DMS53 treated with DMSO at 0.1 percent for 48 hours (cell line): ENCODE measurements at regions not wholly inside any gene's neighbourhood (a gene's known extent, or its start where the extent isn't known, plus 50 kb on each side); places are given as distances from the start of the nearest gene placed in this dataset.
"Not testable (repeated sequence)": the region's sequence is repeated elsewhere in the genome, so short reads cannot be mapped to it uniquely, and the experiment has no call there.

ENCODE experiments used
- DNase-seq: peaks from one replicate; lab custom pipeline; 2025; ENCODE audit not compliant: unreplicated experiment; lab: John Stamatoyannopoulos, UW

DNA sequence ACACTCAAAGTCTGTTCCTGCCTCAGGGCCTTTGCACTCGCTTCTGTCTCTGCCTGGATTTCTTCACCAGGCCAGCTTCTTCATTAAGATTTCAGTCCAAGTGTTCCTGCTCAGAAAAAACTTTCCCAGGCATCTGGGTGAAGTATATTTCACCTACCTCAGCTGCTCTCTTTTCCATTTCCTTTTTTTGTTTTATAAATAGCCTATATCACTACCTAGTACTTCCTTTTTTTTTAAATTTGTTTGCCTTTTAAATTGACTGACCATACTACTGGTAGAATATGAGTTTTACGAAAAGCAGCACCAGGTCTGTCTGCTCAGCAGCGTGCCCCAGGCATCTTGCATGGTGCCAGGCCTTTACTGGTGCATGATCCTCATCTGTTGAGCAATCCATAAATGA lies 1064.4 kb downstream of the UQCRFS1 start:
- DNase-seq = no peak

DNA sequence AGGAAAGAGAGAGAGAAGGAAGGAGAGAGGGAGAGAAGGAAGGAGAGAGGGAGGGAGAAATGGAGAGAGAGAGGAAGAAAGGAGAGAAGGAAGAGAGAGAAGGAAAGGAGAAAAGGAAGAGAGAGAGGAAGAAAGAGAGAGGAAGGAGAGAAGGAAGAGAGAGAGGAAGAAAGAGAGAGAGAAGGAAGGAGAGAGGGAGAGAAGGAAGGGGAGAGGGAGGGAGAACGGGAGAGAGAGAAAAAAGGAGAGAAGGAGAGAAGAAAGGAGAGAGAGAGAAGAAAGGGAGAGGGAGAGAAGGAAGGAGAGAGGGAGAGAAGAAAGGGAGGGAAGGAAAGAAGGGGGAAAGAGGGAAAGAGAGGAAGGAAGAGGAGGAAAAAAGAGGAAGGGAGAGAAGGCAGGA lies 1070.7 kb downstream of the UQCRFS1 start:
- DNase-seq = no peak

DNA sequence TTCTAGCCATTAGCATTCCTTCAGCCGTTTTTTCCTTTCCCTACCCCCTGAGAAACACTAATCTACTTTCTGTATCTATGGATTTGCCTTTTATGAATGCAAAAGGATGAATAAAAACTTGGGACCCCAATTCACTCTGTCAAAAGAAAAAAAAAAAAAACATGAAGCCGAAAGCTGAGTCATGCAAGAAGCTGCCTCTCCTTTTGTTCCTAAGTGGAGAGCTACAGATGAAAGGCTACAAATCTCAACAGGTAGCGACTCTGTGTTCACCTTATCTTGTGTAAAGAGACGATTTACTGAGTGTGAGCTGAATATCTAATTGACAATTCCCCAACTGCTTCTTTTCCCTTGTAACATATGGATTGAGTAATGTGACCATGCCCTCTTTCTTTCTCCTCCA lies 1072.8 kb downstream of the UQCRFS1 start:
- DNase-seq = no peak

DNA sequence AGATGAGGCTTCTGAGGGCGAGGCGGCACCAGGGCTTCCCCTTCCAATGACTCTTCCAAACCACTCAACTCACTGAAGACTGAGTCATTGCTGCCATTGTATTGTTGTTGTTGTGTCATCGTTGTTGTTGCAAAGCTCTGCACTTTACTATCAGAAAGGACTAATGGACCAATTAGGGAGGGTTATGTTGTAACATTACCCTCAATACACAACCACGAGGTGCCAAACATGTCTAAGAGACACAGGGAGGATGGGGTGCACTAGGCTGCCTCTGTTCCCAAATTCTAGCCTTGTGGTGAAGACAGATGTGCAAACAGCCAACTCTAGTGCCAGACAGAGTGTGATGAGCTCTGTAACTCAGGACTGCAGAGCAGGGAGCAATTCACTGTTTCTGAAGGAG lies 1075.2 kb downstream of the UQCRFS1 start:
- no peak for DNase-seq

DNA sequence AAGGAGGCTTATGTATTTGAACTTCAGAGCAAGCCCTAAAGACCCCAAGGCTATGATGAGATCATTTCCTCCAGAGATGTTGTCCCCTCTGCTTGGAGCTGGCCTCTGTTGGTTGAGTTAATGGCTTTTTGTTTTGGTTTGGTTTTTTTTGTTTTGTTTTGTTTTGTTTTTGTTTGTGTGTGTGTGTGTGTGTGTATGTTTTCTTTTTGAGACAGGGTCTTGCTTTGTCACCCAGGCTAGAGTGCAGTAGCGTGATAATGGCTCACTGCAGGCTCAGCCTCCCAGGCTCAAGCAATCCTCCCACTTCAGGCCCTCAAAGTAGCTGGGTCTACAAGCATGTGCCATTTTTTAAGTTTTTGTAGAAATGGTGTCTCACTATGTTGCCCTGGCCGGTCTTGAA lies 1076.2 kb downstream of the UQCRFS1 start:
- DNase-seq = no peak

DNA sequence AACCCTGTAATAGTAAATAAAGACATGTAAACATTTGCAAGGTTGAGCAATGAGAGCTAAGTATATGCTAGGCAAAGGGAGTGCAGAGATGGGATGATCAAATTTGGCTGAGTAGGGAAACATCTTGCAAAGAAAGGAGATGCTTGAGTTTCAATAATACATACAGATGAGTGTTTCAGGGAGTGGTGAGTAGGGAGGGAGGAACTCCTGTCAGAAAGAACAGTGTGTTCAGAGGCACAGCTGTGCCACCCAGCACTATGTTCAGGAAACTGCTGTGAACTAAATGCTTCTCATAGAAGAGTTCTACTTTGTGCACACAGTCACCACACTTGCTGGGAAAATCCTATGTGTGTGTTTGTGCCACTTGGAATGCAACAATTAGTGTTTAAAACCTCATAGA lies 1077.1 kb downstream of the UQCRFS1 start:
- DNase-seq = no peak

DNA sequence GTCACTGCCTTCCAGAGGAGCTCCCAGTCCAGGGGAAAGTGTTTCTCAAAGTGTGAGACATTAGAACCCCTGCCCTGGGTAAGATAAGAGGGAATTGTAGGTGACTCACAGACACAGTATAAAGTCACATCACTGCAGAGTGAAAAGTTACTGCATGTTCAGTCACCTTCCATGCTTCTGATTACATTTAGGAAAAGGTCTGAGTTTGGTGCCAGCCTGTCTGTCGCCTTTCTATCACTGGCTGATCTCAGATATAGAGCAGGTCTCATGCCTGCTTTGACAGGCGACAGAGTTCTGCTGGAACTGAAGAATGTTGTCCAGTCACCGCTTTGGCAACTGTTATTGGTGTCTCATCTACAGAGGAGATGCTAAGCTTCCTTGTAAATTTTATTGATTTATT lies 1078.6 kb downstream of the UQCRFS1 start:
- DNase-seq = no peak

DNA sequence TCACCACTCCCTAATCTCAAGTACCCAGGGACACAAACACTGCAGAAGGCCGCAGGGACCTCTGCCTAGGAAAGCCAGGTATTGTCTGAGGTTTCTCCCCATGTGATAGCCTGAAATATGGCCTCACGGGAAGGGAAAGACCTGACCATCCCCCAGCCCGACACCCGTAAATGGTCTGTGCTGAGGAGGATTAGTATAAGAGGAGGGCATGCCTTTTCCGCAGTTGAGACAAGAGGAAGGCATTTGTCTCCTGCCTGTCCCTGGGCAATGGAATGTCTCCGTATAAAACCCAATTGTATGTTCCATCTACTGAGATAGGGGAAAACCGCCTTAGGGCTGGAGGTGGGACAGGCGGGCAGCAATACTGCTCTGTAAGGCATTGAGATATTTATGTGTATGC lies 1082.1 kb downstream of the UQCRFS1 start:
- DNase-seq = not testable (repeated sequence)

DNA sequence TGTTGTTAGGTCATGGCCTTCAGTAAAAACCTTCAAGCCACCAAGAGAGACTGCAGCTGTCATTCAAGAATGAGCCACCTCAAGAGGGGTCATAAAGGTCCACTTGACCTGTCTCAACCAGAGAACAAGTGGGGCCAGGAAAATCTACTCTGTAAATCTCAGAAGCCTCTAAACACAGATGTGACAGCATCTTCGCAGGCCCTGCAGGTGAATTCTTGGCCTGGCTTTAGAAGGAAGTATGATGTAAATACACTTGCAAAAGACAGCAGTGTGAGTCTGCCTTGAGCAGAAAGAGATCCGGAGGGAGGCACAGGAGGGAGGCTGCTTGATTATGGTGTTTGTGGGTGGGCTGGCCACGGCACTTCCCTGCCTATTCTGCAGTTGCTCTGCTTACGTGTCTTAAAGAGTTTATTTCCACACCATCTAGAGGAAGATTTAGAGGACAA lies 1082.9 kb downstream of the UQCRFS1 start:
- no peak for DNase-seq

DNA sequence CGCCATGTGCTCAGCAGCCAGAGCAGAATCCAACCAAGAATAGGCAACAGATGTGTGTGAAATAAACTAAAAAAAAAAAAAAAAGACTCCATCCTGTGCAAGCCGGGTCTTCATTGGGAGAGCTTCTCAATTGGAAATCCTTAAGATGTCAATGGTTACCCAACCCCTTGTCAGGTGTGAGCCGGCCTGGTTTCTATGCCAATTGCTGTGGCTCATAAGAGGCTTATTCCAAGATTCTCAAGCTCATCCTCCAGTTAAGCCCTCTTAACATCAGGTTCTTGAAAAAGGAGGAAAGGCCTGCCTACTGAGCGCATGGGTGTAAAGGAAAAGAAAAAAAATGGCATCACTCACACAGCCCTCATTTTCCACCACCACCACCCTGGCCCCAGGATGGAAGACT lies 1084.6 kb downstream of the UQCRFS1 start:
- no peak for DNase-seq

DNA sequence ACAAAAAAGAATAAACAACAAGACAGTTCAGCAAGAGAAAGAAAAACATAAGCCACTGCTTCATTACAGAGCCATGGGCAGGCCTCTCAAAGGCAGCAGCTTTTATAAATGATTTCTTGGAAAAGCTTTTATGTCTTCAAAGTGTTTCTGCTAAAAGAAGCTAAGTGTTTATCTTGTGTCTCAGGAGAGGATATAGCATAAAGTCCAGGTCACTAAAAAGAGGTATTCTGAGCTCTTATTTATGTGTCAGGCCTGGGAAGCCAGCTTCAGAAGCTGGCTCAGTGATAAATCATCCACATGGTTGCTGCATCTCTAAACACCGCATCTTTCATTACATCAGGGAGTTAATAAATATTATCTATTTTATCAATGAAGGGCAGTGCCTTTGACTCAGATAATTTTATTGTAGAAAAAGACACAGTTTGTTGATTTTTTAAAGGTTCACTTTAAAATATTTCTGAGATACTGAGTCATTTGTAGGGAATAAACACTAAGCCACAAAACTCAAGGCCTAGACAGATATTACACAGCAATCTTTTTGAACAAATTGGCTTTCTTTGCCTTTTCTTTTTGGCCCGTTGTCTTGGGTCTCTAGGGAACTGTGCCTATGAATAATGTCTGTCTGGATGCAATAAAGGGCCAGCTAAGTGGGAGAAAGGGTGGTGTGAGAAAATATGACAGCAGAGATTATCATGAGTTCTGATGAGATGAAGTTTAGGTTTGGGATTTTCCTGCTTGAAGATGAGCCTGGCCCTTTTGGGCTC lies 1086.6 kb downstream of the UQCRFS1 start:
- no peak for DNase-seq

DNA sequence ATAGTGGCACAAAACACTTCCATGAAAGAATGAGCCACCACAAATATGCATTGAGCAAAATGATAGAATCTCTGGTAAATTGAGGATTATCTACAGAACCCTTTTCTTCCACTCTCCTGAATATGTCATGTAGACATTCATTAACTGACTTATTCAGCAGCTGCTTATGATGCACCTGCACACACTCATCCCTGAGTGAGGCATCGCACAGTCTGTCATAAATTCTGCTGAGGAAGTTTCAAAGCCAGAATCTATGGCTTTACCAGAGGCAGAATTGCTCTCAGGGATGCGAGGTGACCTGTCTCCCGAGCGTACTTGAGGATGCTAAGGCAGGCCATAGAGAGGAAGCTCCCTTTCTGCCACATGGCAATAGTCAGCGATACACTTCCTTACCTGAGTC lies 1090.2 kb downstream of the UQCRFS1 start:
- no peak for DNase-seq

DNA sequence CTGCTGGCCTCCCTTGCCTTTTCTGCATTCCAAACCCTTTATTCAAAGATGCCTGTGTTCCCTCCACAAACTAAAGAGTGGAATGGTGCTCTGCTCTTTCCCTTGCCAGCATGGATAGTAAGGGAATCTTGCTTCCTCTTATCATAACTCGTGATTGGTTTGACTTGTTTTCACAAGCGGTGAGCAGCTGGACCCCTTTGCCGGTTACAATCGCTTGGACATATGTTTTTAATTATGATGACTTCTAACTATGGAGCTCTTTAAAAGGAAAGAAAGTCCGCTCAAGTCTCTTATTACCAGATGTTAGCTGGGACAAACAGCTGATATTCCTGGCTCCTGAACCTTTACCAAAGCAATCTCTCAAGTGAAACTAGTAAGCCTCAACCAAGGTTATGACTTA lies 1094.7 kb downstream of the UQCRFS1 start:
- DNase-seq = no peak

DNA sequence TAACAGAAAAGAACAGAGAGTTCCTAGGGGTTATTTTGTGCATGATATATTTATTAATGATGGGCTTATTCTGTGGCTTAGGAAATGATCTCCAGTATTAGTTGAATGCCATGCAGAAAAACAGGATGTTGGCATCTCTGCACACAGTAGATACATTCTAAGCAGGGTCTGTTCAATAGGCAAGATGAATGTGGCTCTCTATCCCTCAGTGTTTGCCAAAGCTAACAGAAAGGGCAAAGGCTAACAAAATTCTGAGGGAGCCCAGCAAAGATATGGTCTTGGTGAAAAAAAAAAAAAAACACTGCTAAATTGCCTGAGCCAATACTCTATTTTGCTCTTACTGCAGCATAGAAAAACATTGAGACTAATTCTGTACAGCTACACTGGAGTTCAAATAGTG lies 1095.8 kb downstream of the UQCRFS1 start:
- DNase-seq = no peak

DNA sequence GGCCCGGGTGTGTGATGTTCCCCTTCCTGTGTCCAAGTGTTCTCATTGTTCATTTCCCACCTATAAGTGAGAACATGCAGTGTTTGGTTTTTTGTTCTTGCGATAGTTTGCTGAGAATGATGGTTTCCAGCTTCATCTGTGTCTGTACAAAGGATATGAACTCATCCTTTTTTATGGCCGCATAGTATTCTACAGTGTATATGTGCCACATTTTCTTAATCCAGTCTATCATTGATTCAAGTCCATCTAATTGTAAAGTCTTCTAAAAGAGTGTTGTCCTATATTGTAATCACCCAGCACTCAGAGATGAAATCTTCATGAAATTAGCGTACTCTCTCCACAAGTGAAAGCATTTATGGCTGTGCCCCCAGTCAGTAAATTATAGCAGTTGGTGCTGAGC lies 1096.6 kb downstream of the UQCRFS1 start:
- not testable (repeated sequence) for DNase-seq

DNA sequence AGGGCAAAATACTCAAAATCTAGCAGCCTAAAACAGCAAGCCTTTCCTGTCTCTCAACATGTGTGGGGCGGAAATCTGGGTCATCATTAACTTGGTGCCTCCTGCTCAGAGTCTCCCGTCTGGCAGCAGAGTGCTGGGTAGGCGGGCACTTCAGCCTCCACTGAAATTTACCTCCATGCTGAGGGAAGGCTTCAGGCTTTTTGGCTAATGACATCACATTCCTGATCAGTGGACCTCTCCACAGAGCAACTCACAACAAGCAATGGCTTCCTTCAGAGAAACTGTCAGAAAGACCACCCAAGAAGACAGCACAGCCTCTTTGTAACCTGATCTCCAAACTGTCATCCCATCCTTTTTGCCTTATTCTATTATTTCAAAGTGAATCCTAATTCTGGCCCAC lies 1109.0 kb downstream of the UQCRFS1 start:
- no peak for DNase-seq

DNA sequence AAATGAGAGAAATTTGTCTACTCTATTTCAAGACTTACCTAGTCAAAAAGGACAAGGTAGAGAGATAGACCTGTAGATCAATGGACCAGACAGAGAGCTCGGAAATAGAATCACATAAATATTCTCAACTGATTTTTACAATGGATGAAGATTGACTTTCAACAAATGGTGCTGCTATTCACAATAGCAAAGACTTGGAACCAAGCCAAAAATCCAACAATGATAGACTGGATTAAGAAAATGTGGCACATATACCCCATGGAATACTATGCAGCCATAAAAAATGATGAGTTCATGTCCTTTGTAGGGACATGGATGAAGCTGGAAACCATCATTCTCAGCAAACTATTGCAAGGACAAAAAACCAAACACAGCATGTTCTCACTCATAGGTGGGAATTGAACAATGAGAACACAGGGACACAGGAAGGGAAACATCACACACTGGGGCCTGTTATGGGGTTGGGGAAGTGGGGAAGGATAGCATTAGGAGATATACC lies 1128.2 kb downstream of the UQCRFS1 start:
- not testable (repeated sequence) for DNase-seq

DNA sequence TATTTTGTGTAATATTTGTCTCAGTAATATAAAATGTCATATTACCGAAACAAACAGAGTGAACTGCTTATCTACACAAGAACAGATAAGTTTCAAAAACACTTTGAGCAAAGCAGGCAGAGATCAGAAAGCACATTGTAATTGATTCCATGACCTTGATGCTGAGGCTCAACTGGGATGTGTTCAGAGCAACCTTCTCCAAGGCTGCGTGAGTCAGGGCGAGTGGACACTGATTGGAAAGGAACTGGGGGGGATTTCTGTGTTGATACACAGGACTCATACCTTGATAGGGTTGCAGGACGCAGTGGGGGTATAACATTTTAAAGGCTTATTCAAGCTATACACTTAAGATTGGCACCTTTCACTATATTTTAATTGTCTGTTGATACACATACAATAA lies 1136.3 kb downstream of the UQCRFS1 start:
- no peak for DNase-seq

DNA sequence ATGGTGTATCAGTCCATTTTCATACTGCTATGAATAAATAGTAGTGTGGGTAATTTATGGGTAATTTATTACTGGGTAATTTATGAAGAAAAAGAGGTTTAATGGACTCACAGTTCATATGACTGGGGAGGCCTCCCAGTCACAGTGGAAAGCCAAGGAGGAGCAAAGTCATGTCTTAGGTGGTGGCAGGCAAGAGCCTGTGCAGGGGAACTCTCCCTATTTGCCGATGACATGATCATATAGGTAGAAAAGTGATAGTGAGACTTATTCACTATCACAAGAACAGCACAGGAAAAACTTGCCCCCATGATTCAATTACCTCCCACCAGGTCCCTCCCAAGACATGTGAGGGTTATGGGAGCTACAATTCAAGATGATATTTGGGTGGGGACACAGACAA lies 1137.7 kb downstream of the UQCRFS1 start:
- no peak for DNase-seq

DNA sequence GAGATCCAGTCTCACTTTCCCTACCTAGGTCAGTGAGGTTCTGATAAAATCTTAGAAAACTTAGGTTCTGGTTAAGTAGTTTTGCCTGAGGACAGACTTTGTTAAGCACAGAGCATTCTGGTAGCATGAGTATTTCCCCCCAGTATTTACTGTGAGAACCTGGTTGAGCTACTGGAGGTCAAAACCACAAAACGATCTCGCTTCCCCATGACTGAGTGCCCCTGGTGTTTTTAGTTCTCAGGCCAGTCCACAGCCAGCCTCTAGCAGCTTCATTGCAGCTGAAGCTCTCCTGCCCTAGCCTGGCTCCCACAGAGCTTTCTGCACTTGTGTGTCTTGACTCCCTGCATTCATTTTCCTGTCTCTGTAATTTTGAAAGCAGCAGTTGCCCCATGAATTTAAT lies 1138.2 kb downstream of the UQCRFS1 start:
- DNase-seq = no peak

DNA sequence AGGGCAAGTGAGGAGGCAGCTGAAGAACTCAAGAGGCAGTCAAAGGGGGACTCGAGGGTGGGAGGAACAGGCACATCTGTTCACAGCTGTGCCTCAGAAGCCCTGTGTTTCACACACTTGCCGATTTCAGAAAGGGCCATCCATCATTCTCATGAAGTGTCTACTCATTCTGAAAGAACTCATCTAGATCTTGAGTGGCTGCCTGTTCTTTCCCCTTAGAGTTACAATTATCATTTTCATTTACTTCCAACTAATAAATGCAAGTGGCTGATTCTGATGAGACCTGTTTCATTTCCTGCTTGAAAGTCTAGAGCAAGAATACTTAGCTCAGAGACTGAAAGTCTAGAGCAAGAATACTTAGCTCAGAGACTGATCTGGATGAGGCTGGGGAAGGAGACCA lies 1145.1 kb downstream of the UQCRFS1 start:
- DNase-seq = no peak

DNA sequence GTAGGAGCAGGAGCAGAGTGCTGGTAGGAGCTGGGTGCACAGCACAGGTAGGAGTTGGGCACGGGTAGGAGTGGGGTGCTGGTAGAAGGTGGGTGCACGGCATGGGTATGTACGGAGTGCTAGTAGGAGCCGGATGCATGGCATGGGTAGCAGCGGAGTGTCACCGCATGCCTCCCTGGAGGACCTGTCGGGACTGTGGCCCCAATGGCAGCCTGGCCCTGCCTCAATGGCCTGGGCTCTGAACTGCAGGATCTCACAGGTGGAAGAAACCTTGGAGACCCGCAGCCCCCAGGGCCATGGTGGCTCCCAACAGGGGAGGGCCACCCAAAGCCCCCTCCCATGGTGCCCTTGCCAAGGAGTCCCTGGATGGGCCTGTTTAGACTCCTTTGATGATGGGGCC lies 1146.0 kb downstream of the UQCRFS1 start:
- no peak for DNase-seq

DNA sequence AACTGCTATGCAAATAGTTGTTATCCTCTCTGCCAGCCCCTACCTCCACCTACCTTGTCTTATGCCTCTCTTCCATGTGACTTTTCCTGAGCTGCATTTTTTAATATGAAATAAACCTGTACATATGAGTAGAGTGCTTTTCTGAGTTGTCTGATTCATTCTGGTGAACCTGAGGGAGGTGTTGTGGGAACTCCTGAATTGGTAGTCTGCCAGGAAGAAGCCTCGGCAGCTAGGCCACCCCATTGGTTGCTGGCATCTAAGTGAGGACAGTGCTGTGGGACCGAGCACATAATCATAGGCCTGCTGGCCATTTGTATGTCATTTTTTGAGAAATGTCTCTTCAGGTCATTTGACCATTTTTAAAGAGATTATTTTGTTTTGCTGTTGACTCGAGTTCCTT lies 1146.8 kb downstream of the UQCRFS1 start:
- no peak for DNase-seq
